Bronchial epithelial cell (primary cell): ENCODE measurements at regions not wholly inside any gene's neighbourhood (a gene's known extent, or its start where the extent isn't known, plus 50 kb on each side); places are given as distances from the start of the nearest gene placed in this dataset.

Experiments used
- DNase-seq: peaks from one replicate; pipeline ENCODE4 v3.0.0-alpha.2; 2010; ENCODE audit warnings: low read depth
- FAIRE-seq: peaks from 2 replicates; lab custom pipeline; 2011; peaks lifted over from hg19 to GRCh38; lab: Jason Lieb, UNC
- H3K27me3 ChIP-seq: 2 replicates; pipeline ENCODE4 v1.5.1; 2011; ENCODE audit warnings: low read length; ENCODE audit not compliant: control insufficient read depth, insufficient read depth
- H3K36me3 ChIP-seq: 2 replicates; pipeline ENCODE4 v1.5.1; 2011; ENCODE audit warnings: low read length; ENCODE audit not compliant: control insufficient read depth, insufficient read depth
- H3K4me3 ChIP-seq: 2 replicates; pipeline ENCODE4 v1.5.1; 2011; ENCODE audit warnings: mild to moderate bottlenecking, low read depth, low read length, control low read depth
- TF ChIP-seq, protein P1 (sequence below): IDR thresholded peaks from 2 replicates; pipeline ENCODE4 v1.5.1; 2011; ENCODE audit warnings: mild to moderate bottlenecking, moderate library complexity, low read length, control low read depth, inconsistent platforms; ENCODE audit not compliant: insufficient read depth, severe bottlenecking

DNA sequence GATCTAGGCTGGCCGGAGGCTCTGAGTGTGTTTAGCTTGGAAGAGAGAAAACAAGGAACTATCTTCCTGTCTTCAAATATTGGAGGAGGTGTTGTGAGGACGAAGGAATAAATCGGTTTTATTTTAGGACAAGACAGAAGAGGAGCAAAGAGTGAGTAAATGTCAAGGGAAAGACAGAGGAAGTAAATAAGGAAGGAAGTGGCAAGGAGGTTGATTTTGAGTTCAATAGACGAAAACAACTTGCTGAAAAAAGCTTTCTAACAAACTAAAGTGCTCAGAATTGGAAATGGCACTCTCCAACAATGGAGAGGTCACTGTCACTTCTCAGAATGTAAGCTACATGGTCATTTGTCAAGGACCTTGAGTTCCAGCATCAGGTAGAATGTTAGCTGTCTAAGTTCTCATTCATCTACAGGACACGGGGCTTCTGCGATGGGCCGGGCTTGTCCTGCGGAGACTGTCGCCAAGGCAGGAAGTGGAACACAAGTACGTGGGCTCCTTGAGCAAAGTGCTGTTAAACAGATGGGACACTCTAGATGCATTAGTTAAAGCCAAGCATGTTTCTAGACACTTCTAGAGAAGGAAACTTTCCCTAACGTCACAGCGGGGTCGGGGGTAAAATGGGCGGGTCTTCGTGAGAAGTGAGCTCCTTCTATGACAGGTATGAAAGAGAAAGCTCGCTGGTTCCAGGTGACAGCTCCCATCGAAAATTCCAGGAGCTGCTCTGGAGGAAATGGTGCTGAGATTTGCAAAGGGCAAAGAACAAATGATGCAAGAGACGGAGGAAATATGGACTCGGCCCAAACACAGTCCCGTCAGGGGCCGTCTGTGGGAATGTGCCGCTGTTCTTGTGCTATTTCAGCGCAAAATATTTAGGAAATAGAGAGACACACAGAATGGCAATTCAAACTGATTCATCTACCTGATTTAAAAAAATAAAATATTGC, 103.9 kb upstream of the UBL3 start:
- FAIRE-seq (no peak), DNase-seq (no peak)
- no peak overlapping the region for H3K4me3 ChIP-seq
- TF ChIP-seq, protein P1, sequence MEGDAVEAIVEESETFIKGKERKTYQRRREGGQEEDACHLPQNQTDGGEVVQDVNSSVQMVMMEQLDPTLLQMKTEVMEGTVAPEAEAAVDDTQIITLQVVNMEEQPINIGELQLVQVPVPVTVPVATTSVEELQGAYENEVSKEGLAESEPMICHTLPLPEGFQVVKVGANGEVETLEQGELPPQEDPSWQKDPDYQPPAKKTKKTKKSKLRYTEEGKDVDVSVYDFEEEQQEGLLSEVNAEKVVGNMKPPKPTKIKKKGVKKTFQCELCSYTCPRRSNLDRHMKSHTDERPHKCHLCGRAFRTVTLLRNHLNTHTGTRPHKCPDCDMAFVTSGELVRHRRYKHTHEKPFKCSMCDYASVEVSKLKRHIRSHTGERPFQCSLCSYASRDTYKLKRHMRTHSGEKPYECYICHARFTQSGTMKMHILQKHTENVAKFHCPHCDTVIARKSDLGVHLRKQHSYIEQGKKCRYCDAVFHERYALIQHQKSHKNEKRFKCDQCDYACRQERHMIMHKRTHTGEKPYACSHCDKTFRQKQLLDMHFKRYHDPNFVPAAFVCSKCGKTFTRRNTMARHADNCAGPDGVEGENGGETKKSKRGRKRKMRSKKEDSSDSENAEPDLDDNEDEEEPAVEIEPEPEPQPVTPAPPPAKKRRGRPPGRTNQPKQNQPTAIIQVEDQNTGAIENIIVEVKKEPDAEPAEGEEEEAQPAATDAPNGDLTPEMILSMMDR, result no peak
- H3K36me3 ChIP-seq, result no peaks in the 10 kb centered on the region
- H3K27me3 ChIP-seq, result peaks cover 11% of the 10 kb centered on the region

DNA sequence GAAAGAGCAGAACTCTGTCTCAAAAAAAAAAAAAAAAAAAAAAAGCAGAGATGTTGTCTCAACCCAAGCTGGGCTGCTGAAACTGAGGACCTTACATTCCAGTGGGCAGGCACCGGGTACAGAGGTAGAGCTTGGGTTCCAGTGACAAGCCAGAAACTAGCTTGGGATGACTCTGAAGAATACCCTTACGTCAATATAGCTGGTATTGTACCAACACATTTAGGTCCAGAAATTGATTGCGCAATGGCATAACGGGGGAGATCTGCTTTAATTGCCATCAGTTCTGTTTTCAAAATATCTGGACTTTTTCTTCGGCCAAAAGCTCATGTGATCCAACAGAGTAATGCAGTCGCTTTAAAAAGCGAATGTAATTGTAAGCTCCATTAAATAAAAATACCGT, 103.1 kb upstream of the UBL3 start:
- no peak overlapping the region for H3K4me3 ChIP-seq
- DNase-seq (no peak), FAIRE-seq (no peak)
- H3K27me3 ChIP-seq, result peaks cover 7% of the 10 kb centered on the region
- H3K36me3 ChIP-seq, result no peaks in the 10 kb centered on the region
- TF ChIP-seq, protein P1, result no peak

DNA sequence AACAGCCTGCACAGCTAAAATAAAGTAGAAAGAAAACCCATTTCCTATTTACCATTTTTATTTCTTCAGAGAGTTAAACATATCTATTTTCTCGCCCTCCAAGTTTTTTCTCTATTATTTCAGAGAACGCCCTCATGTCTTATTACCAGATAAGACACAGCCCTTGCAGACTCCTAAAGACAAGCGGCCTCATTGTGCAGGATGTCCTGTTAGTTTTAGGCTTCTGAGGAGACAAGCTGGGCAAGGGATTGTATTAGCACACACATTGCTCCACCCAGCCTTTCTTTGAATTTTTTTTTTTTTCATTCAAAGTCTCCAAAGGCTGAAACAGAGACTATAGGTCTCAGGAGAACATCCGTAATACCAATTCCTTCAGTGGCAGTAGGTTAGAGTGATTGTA, 101.8 kb upstream of the UBL3 start:
- Histone ChIP-seq H3K36me3 (no peaks in the 10 kb centered on the region), H3K27me3 (peaks cover 6% of the 10 kb centered on the region), H3K4me3 (no peak overlapping the region)
- no peak for DNase-seq
- no peak for FAIRE-seq
- TF ChIP-seq, protein P1, result no peak

DNA sequence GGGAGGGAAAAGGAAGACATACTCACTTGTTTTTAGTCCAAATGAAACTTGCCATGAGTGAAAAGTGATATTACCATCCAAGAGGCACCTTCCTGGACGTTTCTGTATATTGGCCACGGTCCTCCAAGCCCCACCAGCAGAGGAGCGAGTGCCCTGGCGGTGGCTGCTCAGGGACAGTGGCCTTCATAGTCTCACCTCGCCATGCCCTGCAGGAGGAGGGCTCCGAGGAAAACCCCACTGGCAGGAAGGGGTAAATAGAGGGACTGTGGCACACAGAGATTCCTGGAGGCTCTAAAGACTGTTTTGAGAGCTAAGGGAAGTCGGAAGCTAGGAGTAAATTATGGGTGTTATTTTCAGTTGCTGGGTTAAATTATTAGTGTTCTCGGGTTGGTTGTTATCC, 98.4 kb upstream of the UBL3 start:
- Histone ChIP-seq H3K36me3 (no peaks in the 10 kb centered on the region), H3K4me3 (no peak overlapping the region), H3K27me3 (no peaks in the 10 kb centered on the region)
- TF ChIP-seq, protein P1, result no peak
- DNase-seq (no peak), FAIRE-seq (no peak)

DNA sequence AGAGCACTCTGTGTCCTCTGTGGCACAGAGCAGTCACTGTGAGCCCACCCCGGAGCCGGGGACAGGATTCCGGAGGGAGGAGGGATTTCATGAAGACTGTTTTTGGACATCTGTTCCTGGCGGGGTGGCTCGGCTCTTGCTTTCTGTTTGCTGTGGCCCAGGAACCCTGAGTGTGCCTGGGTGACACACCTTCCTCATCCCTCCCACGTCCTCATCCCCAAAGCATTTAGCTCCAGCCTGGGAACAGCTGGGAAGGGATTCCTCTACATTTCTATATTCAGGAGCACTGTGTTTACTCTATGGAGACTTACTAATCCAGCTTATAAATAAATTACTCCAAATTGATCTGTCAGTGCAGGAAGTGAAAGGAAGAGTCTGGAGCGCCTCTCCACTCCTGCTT, 97.8 kb upstream of the UBL3 start:
- FAIRE-seq, result no peak
- Histone ChIP-seq H3K4me3 (no peak overlapping the region), H3K27me3 (no peaks in the 10 kb centered on the region), H3K36me3 (no peaks in the 10 kb centered on the region)
- DNase-seq, result no peak
- TF ChIP-seq, protein P1, result no peak

DNA sequence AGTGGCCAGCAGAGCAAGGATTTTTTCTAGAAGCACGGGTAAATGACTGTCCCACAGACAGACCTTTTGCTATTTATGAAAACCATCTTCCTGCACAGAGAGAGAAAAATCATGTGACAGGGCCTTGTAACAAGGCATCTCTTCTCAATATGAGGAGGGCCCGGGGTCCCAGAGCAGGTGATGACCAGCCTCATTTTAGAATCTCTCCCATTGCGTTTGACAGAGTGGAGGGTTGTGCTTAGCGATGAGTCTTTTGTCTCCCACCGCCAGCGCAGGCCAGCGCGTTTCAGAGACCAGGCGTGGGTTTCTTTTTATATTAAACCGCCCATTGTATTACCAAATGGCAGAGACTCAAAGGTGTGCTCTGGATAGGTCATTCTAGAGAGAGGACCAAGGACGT, 97.4 kb upstream of the UBL3 start:
- TF ChIP-seq, protein P1, result no peak
- DNase-seq (no peak), FAIRE-seq (no peak)
- H3K27me3 ChIP-seq, result no peaks in the 10 kb centered on the region
- H3K36me3 ChIP-seq, result no peaks in the 10 kb centered on the region
- H3K4me3 ChIP-seq, result no peak overlapping the region
